ENCODE measurements at regions not wholly inside any gene's neighbourhood (a gene's known extent, or its start where the extent isn't known, plus 50 kb on each side); places are given as distances from the start of the nearest gene placed in this dataset.

- DNase-seq (ENCODE audit: low spot score): no peak
- intact Hi-C loops (cut with DNase I): no loop called here
- WGBS: 94% methylated on average over 2 of the region's 2 CpGs
- Histone ChIP-seq H3K27ac (no peak overlapping the region), H3K9me3 (no peaks in the 10 kb centered on the region), H3K27me3 (replicated peaks; ENCODE audit: insufficient read depth) (no peaks in the 10 kb centered on the region), H3K36me3 (no peaks in the 10 kb centered on the region), H3K4me3 (no peak overlapping the region), H3K4me1 (replicated peaks) (no peaks in the 10 kb centered on the region)
- no peak for TF ChIP-seq POLR2AphosphoS5 (IDR thresholded peaks at IDR 0.05)
- TF ChIP-seq POLR2A (IDR thresholded peaks at IDR 0.05): no peak
- no peak for TF ChIP-seq CTCF (IDR thresholded peaks at IDR 0.05)
Measured at GRCh38 chr1:80837066-80837465, 963.7 kb upstream of the ADGRL2 start.

GRCh38 chr1:80836505-80836904 is 964.2 kb upstream of the ADGRL2 start:
- WGBS: 99% methylated on average over 2 of the region's 2 CpGs

GRCh38 chr1:80827666-80828065 is 973.1 kb upstream of the ADGRL2 start:
- intact Hi-C loops (cut with DNase I): no loop called here
- Histone ChIP-seq H3K4me1 (replicated peaks) (no peaks in the 10 kb centered on the region), H3K4me3 (no peak overlapping the region), H3K27ac (no peak overlapping the region), H3K27me3 (replicated peaks; ENCODE audit: insufficient read depth) (no peaks in the 10 kb centered on the region), H3K36me3 (no peaks in the 10 kb centered on the region), H3K9me3 (no peaks in the 10 kb centered on the region)
- DNase-seq (ENCODE audit: low spot score): no peak
- no peak for TF ChIP-seq POLR2AphosphoS5 (IDR thresholded peaks at IDR 0.05)
- no peak for TF ChIP-seq POLR2A (IDR thresholded peaks at IDR 0.05)
- no peak for TF ChIP-seq CTCF (IDR thresholded peaks at IDR 0.05)
- WGBS: 65% methylated on average over 3 of the region's 3 CpGs

More at GRCh38 chr1:80836505-80836904, 964.2 kb upstream of the ADGRL2 start:
- TF ChIP-seq CTCF (IDR thresholded peaks at IDR 0.05): no peak
- no peak for TF ChIP-seq POLR2AphosphoS5 (IDR thresholded peaks at IDR 0.05)
- no peak for TF ChIP-seq POLR2A (IDR thresholded peaks at IDR 0.05)
- Histone ChIP-seq H3K4me3 (no peak overlapping the region), H3K27me3 (replicated peaks; ENCODE audit: insufficient read depth) (no peaks in the 10 kb centered on the region), H3K36me3 (no peaks in the 10 kb centered on the region), H3K4me1 (replicated peaks) (no peaks in the 10 kb centered on the region), H3K9me3 (no peaks in the 10 kb centered on the region), H3K27ac (no peak overlapping the region)
- no peak for DNase-seq (ENCODE audit: low spot score)
- intact Hi-C loops (cut with DNase I): no loop called here

- Histone ChIP-seq H3K9me3 (no peaks in the 10 kb centered on the region), H3K4me1 (replicated peaks) (no peaks in the 10 kb centered on the region), H3K4me3 (no peak overlapping the region), H3K27ac (no peak overlapping the region), H3K27me3 (replicated peaks; ENCODE audit: insufficient read depth) (no peaks in the 10 kb centered on the region), H3K36me3 (no peaks in the 10 kb centered on the region)
- WGBS: 28% methylated on average over 5 of the region's 5 CpGs
- no peak for DNase-seq (ENCODE audit: low spot score)
- intact Hi-C loops (cut with DNase I): no loop called here
- TF ChIP-seq POLR2AphosphoS5 (IDR thresholded peaks at IDR 0.05): no peak
- TF ChIP-seq POLR2A (IDR thresholded peaks at IDR 0.05): no peak
Measured at GRCh38 chr1:80825067-80825466, 975.7 kb upstream of the ADGRL2 start.

GRCh38 chr1:80818211-80818610 is 982.5 kb upstream of the ADGRL2 start:
- no peaks in the 10 kb centered on the region for H3K27me3 ChIP-seq (replicated peaks; ENCODE audit: insufficient read depth)
- DNase-seq (ENCODE audit: low spot score): no peak
- intact Hi-C loops (cut with DNase I): no loop called here
- no peaks in the 10 kb centered on the region for H3K9me3 ChIP-seq
- TF ChIP-seq POLR2A (IDR thresholded peaks at IDR 0.05): no peak
- no peak for TF ChIP-seq POLR2AphosphoS5 (IDR thresholded peaks at IDR 0.05)
- no peak for TF ChIP-seq CTCF (IDR thresholded peaks at IDR 0.05)
- 53% methylated on average over 1 of the region's 1 CpG for WGBS
- no peaks in the 10 kb centered on the region for H3K4me1 ChIP-seq (replicated peaks)
- no peaks in the 10 kb centered on the region for H3K36me3 ChIP-seq
- H3K4me3 ChIP-seq: no peak overlapping the region
- no peak overlapping the region for H3K27ac ChIP-seq

Data from prostate gland (tissue), 2 donors.